ENCODE measurements at regions not wholly inside any gene's neighbourhood (a gene's known extent, or its start where the extent isn't known, plus 50 kb on each side); places are given as distances from the start of the nearest gene placed in this dataset.

GRCh38 chr9:27659571-27659970, 86.3 kb upstream of the C9orf72 start:
- Histone ChIP-seq H3K4me3 (ENCODE audit: low read depth, low read length) (no peak overlapping the region), H3K4me1 (ENCODE audit: control insufficient read depth, insufficient read depth, low read length) (no peaks in the 10 kb centered on the region), H3K36me3 (ENCODE audit: control insufficient read depth in 2 of 2, insufficient read depth in 1 of 2, low read length in 2 of 2) (no peaks in the 10 kb centered on the region), H3K27ac (ENCODE audit: extremely low read depth, low read depth, low read length) (no peak overlapping the region), H3K9me3 (ENCODE audit: control insufficient read depth, insufficient read depth, low read depth, low read length) (no peaks in the 10 kb centered on the region)
- no peak for TF ChIP-seq BCL11A (tag by site-specific recombination; IDR thresholded peaks at IDR 0.05; ENCODE audit: low read depth)
- no peak for TF ChIP-seq SP3 (tag by site-specific recombination; IDR thresholded peaks at IDR 0.05)
- no peak for TF ChIP-seq ZNF621 (tag by site-specific recombination; IDR thresholded peaks at IDR 0.05)
- TF ChIP-seq ZBTB1 (tag by site-specific recombination; IDR thresholded peaks at IDR 0.05), result no peak
- no peak for TF ChIP-seq ZNF140 (tag by site-specific recombination; IDR thresholded peaks at IDR 0.05)
- ChIA-PET CTCF (no interaction called here), POLR2A (no interaction called here)

- no peaks in the 10 kb centered on the region for H3K4me1 ChIP-seq (ENCODE audit: control insufficient read depth, insufficient read depth, low read length)
- H3K4me3 ChIP-seq (ENCODE audit: low read depth, low read length), result no peak overlapping the region
- no peak overlapping the region for H3K27ac ChIP-seq (ENCODE audit: extremely low read depth, low read depth, low read length)
- no peak for TF ChIP-seq ZNF341 (tag by site-specific recombination; IDR thresholded peaks at IDR 0.05; ENCODE audit: low read depth)
- no peak for TF ChIP-seq YY1 (tag by site-specific recombination; IDR thresholded peaks at IDR 0.05)
- TF ChIP-seq ZNF843 (tag by site-specific recombination; IDR thresholded peaks at IDR 0.05), result no peak
- TF ChIP-seq ZNF530 (tag by site-specific recombination; IDR thresholded peaks at IDR 0.05; ENCODE audit: low read depth), result no peak
- TF ChIP-seq ZSCAN5A (tag by site-specific recombination; IDR thresholded peaks at IDR 0.05), result no peak
- no peak for TF ChIP-seq ZNF529 (tag by site-specific recombination; IDR thresholded peaks at IDR 0.05; ENCODE audit: insufficient replicate concordance)
- TF ChIP-seq ZBTB11 (tag by site-specific recombination; conservative IDR thresholded peaks at IDR 0.05; ENCODE audit: low read depth), result no peak
- no peak for TF ChIP-seq ZBTB20 (tag by site-specific recombination; IDR thresholded peaks at IDR 0.05)
- TF ChIP-seq ZBTB10 (tag by site-specific recombination; IDR thresholded peaks at IDR 0.05), result no peak
- TF ChIP-seq HOXD13 (CRISPR knock-in tag; IDR thresholded peaks at IDR 0.05; ENCODE audit: borderline replicate concordance), result no peak
- TF ChIP-seq KLF16 (tag by site-specific recombination; IDR thresholded peaks at IDR 0.05), result no peak
- no peak for TF ChIP-seq ZNF776 (tag by site-specific recombination; IDR thresholded peaks at IDR 0.05; ENCODE audit: borderline replicate concordance)
- TF ChIP-seq ZNF311 (tag by site-specific recombination; IDR thresholded peaks at IDR 0.05; ENCODE audit: borderline replicate concordance), result no peak
- TF ChIP-seq ZNF791 (tag by site-specific recombination; IDR thresholded peaks at IDR 0.05), result no peak
- TF ChIP-seq KLF8 (tag by site-specific recombination; IDR thresholded peaks at IDR 0.05), result no peak
- TF ChIP-seq MZF1 (tag by site-specific recombination; IDR thresholded peaks at IDR 0.05; ENCODE audit: borderline replicate concordance), result no peak
- H3K9me3 ChIP-seq (ENCODE audit: control insufficient read depth, insufficient read depth, low read depth, low read length), result no peaks in the 10 kb centered on the region
- H3K36me3 ChIP-seq (ENCODE audit: control insufficient read depth in 2 of 2, insufficient read depth in 1 of 2, low read length in 2 of 2), result no peaks in the 10 kb centered on the region
- ChIA-PET POLR2A (no interaction called here), CTCF (no interaction called here)
These were observed 86.9 kb upstream of the C9orf72 start for GRCh38 chr9:27660148-27660547.

Measured in HEK293 (cell line).